ENCODE measurements at regions not wholly inside any gene's neighbourhood (a gene's known extent, or its start where the extent isn't known, plus 50 kb on each side); places are given as distances from the start of the nearest gene placed in this dataset.
"Not testable (repeated sequence)": the region's sequence is repeated elsewhere in the genome, so short reads cannot be mapped to it uniquely, and the experiment has no call there.

- not testable (repeated sequence) for DNase-seq (ENCODE audit: low read depth in 2 of 2)
Measured at GRCh38 chr9:2394087-2394741, 227.4 kb upstream of the VLDLR start.

GRCh38 chr9:2395814-2396612, 225.6 kb upstream of the VLDLR start:
- no peak for DNase-seq (ENCODE audit: low read depth in 2 of 2)

GRCh38 chr9:2396622-2397285, 224.8 kb upstream of the VLDLR start:
- no peak for DNase-seq (ENCODE audit: low read depth in 2 of 2)

GRCh38 chr9:2397875-2398274, 223.7 kb upstream of the VLDLR start:
- DNase-seq (ENCODE audit: low read depth in 2 of 2): not testable (repeated sequence)

GRCh38 chr9:2401746-2402145, 219.8 kb upstream of the VLDLR start:
- DNase-seq (ENCODE audit: low read depth in 2 of 2): not testable (repeated sequence)

GRCh38 chr9:2403701-2404100, 217.9 kb upstream of the VLDLR start:
- DNase-seq (ENCODE audit: low read depth in 2 of 2): no peak

- DNase-seq (ENCODE audit: low read depth in 2 of 2): no peak
Measured at GRCh38 chr9:2406252-2406651, 215.3 kb upstream of the VLDLR start.

- no peak for DNase-seq (ENCODE audit: low read depth in 2 of 2)
Measured at GRCh38 chr9:2407450-2407849, 214.1 kb upstream of the VLDLR start.

GRCh38 chr9:2411459-2412215, 209.9 kb upstream of the VLDLR start:
- DNase-seq (ENCODE audit: low read depth in 2 of 2): no peak

GRCh38 chr9:2413160-2413805, 208.3 kb upstream of the VLDLR start:
- no peak for DNase-seq (ENCODE audit: low read depth in 2 of 2)

- no peak for DNase-seq (ENCODE audit: low read depth in 2 of 2)
Measured at GRCh38 chr9:2414465-2414864, 207.1 kb upstream of the VLDLR start.

- no peak for DNase-seq (ENCODE audit: low read depth in 2 of 2)
Measured at GRCh38 chr9:2415326-2415725, 206.3 kb upstream of the VLDLR start.

- no peak for DNase-seq (ENCODE audit: low read depth in 2 of 2)
Measured at GRCh38 chr9:2417730-2418129, 203.9 kb upstream of the VLDLR start.

GRCh38 chr9:2418619-2419018, 203.0 kb upstream of the VLDLR start:
- no peak for DNase-seq (ENCODE audit: low read depth in 2 of 2)

GRCh38 chr9:2419347-2419746, 202.2 kb upstream of the VLDLR start:
- DNase-seq (ENCODE audit: low read depth in 2 of 2): no peak

GRCh38 chr9:2420543-2420942, 201.0 kb upstream of the VLDLR start:
- DNase-seq (ENCODE audit: low read depth in 2 of 2): no peak

- no peak for DNase-seq (ENCODE audit: low read depth in 2 of 2)
Measured at GRCh38 chr9:2424619-2425033, 197.0 kb upstream of the VLDLR start.

GRCh38 chr9:2425676-2426075, 195.9 kb upstream of the VLDLR start:
- DNase-seq (ENCODE audit: low read depth in 2 of 2): no peak

- DNase-seq (ENCODE audit: low read depth in 2 of 2): no peak
Measured at GRCh38 chr9:2427120-2427891, 194.3 kb upstream of the VLDLR start.

- no peak for DNase-seq (ENCODE audit: low read depth in 2 of 2)
Measured at GRCh38 chr9:2439957-2440356, 181.6 kb upstream of the VLDLR start.

GRCh38 chr9:2443933-2444332, 177.7 kb upstream of the VLDLR start:
- DNase-seq (ENCODE audit: low read depth in 2 of 2): not testable (repeated sequence)

Data from stimulated activated CD8-positive, alpha-beta memory T cell treated with anti-CD3 and anti-CD28 coated beads, Interleukin-7, amount 100 ng/mL, for 4 hours (primary cell).